ENCODE measurements at regions not wholly inside any gene's neighbourhood (a gene's known extent, or its start where the extent isn't known, plus 50 kb on each side); places are given as distances from the start of the nearest gene placed in this dataset.
"Not testable (repeated sequence)": the region's sequence is repeated elsewhere in the genome, so short reads cannot be mapped to it uniquely, and the experiment has no call there.

DNA sequence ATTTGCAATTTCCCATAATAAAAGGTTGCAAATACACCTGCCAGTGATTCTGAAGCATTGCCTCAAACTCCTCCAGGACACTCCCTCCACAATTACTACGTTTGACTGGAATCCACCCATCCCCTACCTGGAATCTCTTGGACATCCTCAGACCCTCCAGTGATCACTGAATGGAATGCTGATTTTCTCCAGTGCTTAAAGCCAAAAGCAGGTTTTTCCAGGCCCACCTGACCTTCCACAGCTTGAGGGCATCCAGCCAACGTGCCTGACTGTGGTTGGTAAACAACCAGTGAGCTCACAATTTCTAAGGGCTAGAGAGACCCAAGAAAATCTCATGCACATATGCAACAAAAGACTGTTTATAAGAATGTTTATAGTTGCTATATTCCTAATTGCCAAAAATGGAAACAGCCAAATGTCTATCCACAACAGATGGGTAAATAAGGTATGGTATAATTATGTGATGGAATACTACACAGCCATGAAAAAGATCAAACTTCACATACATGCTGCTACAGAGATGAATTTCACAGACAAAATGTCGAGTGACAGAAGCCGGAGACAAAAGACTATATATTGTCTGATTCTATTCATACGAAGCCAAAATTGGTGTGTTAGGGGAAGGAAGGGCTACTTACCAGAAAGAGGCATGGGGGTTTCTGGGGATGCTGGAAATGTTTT lies 147.1 kb upstream of the RREB1 start:
- no peak for DNase-seq

GRCh38 chr6:6962086-6962485 lies 145.7 kb upstream of the RREB1 start:
- DNase-seq = no peak

GRCh38 chr6:6962699-6963098 lies 145.1 kb upstream of the RREB1 start:
- DNase-seq = no peak

GRCh38 chr6:6963390-6963789 lies 144.4 kb upstream of the RREB1 start:
- DNase-seq = not testable (repeated sequence)

DNA sequence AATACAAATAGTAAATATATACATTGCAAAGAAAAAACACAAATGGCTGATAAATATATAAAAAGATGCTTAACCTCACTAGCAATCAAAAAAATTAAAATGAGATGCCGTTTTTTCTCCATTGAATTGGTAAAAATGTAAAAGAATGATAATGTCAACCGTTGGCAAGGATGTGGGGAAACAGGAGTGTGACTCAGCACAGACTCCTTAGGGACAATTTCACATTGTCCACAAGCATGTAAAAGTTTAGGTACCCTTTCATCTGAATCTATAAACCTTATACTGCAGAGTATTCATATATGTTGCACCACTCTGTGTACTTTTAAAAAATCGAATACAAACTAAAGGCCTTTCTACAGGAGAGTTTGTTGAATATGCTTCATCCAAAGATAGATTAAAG lies 143.1 kb upstream of the RREB1 start:
- no peak for DNase-seq

DNA sequence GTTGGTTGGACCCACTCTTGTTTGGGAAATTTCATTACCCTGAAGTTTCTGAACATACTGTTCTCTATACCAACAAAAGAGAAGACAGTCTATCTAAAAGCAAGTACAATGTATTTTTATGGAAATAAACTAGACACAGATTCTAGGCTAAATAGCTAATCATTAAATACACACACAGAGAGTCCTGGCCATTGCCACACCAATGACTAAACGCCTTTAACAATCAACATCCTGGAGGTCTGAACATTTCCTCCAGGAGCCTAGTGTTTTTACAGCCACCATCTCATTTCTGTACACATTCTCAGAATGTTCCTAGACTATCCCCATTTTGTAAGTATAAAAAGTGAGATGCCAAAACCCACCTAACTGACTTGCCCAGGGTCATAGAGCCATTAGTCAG lies 141.6 kb upstream of the RREB1 start:
- DNase-seq = no peak

GRCh38 chr6:6966569-6966968 lies 141.2 kb upstream of the RREB1 start:
- no peak for DNase-seq

GRCh38 chr6:6968357-6968730 lies 139.4 kb upstream of the RREB1 start:
- no peak for DNase-seq

DNA sequence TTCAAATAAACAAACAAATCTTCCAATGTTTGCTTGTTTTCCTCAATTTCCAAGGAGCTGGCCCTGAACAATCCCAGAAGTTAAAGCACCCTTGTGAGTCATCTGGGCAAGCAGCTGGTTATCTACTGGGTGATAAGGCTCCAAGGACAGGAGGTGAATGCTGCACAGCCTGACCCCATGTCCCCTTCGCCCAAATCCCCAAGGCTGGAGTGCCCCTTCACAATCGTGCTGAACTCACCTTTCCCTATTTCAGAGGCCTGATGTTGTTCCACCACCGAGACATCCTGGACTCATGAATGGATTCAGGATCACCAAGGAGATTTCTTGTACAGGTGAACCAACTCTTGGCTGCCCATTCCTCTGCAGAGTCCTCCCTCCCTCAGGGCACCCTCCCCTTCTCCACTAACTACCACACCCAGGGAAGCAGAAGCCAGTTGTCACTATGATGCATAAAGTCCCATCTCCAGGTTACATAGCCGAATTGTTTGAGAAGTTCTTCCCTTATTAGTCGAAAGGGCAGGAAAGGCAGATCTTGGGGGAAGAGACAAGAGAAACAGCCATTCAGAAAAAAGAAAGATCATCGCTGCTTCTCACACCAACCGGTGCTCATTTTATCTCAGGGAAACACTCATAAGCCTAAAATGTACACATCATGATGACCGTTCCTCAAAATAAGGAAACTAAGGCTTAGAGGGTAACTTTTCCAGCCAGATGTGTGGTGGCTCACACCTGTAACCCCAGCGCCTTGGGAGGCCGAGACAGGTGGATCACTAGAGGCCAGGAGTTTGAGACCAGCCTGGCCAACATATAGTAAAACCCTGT lies 138.8 kb upstream of the RREB1 start:
- no peak for DNase-seq

- DNase-seq = no peak
Observed at GRCh38 chr6:6969761-6970223, 138.0 kb upstream of the RREB1 start.

DNA sequence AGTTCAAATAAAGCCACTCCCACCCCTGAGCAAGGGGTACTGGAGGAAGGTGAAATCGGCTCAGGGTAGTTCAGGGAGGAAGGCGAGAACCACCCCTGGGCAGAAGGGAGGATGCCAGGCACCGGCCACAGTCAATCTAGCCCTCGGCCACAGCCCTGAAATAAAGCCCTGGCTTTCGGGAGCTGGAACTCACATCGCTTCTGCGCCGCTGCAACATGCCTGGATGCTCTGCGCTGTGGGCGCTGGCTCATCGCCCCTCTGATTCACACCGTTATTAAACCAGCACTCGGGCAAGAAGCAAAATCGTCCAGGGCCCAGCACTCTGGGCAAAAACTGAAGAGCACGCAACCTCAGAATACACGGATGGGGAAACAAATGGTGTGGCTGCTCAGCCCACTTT lies 136.9 kb upstream of the RREB1 start:
- no peak for DNase-seq

GRCh38 chr6:6971369-6971768 lies 136.4 kb upstream of the RREB1 start:
- DNase-seq = no peak

GRCh38 chr6:6972456-6972855 lies 135.3 kb upstream of the RREB1 start:
- no peak for DNase-seq

DNA sequence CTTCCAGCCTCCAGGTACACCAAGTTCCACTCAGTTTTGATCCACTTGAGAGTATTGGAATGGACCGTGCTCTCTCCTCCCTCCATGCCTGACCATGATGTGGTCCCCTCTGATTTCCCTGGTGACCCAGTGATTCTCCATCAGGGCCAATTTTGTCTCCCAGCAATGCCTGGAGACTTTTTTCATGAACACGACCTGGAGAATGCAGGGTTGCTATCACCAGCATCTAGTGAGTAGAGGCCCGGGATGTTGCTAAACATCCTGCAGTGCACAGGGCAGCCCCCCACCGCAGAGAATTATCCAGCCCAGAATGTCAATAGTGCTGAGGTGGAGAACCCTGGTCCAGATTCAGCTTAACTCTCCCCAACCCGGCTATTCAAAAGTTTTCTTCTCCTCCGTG lies 134.0 kb upstream of the RREB1 start:
- no peak for DNase-seq

DNA sequence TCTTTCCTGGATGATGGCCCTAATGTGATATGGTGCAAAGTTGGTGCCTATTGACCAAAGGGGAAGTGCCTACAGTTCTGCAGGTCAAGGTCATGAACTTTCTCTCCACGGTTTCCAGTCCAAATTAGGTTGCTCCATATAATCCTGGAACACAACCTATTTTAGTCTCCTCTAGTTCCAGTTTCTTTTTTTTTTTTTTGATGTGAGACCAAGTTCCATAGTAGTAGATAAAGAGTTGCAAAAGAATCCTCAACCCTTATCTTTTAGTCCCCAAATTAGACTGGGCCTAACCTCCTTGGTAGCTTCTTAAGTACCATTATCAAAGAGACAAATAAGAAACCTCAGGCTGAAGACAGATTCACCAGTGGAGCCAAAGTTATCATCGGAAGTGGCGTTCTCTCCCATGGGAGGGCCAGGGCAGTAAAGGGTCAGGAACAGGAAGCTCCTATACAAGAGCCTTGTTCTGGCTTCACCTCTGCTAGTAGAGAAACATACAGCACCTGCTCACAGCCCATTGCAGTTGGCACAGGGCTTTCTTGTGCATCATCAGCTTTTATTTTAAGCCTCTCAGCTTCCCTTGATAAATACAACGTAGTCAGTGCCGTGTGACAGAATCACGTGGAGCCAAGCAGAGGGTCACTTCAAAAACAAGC lies 132.2 kb upstream of the RREB1 start:
- DNase-seq = no peak

GRCh38 chr6:6976193-6976592 lies 131.6 kb upstream of the RREB1 start:
- no peak for DNase-seq

DNA sequence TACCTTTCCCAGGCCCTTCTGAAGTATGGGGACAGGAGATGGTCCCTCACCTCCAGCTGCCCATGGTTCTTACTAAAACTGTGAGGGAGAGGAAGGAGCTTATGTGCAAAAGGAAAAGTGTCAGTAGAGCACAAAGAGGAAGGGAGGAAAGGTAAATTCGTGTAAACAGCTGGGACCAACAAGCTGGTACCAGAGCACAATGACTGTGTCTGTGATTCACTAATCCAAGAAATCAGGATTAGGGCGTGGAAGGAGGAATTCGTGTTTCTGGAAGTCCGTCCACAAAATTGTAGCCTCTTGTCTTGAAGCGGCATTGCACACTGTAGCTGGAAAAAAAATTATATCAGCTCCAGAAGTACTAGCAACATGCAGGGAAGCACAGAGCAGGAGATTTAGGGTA lies 129.0 kb upstream of the RREB1 start:
- DNase-seq = no peak

- no peak for DNase-seq
Observed at GRCh38 chr6:6980999-6981597, 126.7 kb upstream of the RREB1 start.

- no peak for DNase-seq
Observed at GRCh38 chr6:6981681-6982322, 126.0 kb upstream of the RREB1 start.

DNA sequence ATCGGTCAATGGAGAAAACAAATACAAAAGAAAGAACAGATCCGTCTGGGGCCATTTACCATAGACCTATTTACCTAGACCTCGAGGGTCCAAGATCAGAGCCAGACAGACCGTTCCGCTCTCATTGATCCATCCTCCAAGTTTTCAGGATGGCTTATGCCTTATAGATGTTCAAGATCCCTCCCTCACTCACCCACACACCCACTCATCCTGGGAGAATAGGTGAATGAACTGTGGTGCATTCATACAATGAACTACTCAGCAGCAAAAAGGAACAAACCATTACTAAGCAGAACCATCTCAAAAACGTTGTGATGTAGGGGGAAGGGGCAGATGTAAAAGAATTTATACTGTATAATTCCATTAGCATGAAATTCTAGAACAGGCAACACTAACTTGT lies 125.1 kb upstream of the RREB1 start:
- no peak for DNase-seq

DNA sequence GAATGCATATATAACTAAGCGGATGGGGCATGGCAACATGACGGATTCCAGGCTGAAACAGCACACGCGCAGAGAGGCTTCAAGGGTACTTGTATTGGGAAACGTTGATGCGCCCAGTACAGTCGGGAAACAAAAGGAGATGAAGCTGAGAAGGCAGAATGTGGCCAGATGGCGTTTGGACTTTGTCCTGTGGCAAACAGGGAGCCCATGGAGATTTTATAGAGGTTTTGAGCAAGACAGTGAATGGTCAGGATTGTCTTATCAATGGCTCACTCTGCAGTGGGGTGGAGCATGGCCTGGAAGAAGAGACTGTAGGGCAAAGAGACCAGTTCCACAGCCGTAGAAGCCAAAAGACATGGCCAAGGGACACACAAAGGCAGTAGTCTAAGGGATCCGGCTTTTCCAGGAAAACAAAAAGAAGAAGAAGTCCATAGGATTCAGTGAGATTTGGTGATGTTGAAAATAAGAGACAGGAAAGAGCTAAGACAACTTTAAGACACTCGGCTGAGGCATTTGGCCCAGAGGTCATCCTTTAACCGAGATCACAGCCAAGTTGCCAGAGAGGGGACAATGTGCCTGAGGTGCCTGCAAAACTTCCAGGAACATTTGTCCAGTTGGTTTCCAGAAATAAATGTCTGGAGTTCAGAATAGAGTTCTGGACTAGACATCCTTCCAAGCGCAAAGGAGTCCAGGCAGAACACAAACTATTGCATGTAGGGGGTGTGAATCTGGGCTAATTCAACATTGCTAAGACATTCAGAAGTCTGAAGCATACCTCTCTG lies 123.0 kb upstream of the RREB1 start:
- DNase-seq = no peak

DNA sequence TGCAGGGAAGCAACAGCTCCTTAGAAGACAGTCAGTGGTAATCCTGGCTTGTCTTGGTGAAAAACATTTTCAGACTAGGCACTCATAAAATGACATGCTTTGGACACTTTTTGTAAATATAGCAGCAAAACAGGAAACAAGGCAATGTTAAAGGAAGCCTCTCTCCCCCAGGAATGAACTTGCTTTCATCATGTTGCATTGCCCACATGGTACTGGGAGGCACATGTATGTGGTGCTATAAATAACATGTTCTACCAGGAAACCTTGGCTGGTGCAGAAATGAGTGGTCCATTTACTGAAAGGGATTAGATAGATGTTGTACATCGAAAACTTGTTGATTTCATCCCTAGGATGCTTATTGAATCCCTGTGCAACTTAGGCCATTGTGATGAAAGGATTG lies 121.4 kb upstream of the RREB1 start:
- no peak for DNase-seq
